H1 (cell line): ENCODE measurements at regions not wholly inside any gene's neighbourhood (a gene's known extent, or its start where the extent isn't known, plus 50 kb on each side); places are given as distances from the start of the nearest gene placed in this dataset.

Experiments used
- CTCF ChIA-PET: fragments of 300-600 bp; sonication (Branson Sonifier 250); formaldehyde crosslinking; loops from one replicate; lab custom pipeline; 2021; ENCODE audit not compliant: partially characterized antibody; lab: Charles Lee
- POLR2A ChIA-PET: fragments of 300-600 bp; sonication (Branson Sonifier 250); formaldehyde crosslinking; loops from one replicate; lab custom pipeline; 2021; ENCODE audit warnings: inconsistent platforms; ENCODE audit not compliant: partially characterized antibody; lab: Charles Lee
- DNase-seq, 2 experiments: peaks; one replicate each; pipeline versions ENCODE4 v3.0.0 to v3.0.0-alpha.2; 2010 to 2022; ENCODE audit warnings: low spot score in 2 of 2, low read depth in 1 of 2, mixed read lengths in 1 of 2
- FAIRE-seq: peaks from 2 replicates; lab custom pipeline; 2011; peaks lifted over from hg19 to GRCh38; lab: Jason Lieb, UNC
- H2AFZ ChIP-seq: 2 replicates; pipeline ENCODE4 v1.8.1; 2012; ENCODE audit warnings: low read length, inconsistent platforms
- H2AK5ac ChIP-seq: 2 replicates; pipeline ENCODE4 v1.6.1; 2013; ENCODE audit warnings: low read depth, low read length
- H2BK120ac ChIP-seq: replicated peaks from 2 replicates; pipeline ENCODE3; 2013; ENCODE audit warnings: low read depth, low read length, inconsistent platforms
- H2BK12ac ChIP-seq: 2 replicates; pipeline ENCODE4 v1.6.1; 2013; ENCODE audit warnings: low read depth, low read length
- H2BK15ac ChIP-seq: 2 replicates; pipeline ENCODE4 v1.6.1; 2013; ENCODE audit warnings: low read length
- H2BK20ac ChIP-seq: 2 replicates; pipeline ENCODE4 v1.6.1; 2013; ENCODE audit warnings: low read length
- H2BK5ac ChIP-seq: 2 replicates; pipeline ENCODE4 v1.6.1; 2013; ENCODE audit warnings: low read depth, low read length
- H3K14ac ChIP-seq: 2 replicates; pipeline ENCODE4 v1.6.1; 2013; ENCODE audit warnings: inconsistent platforms; ENCODE audit not compliant: insufficient read length
- H3K18ac ChIP-seq: 2 replicates; pipeline ENCODE4 v1.6.1; 2013; ENCODE audit warnings: low read length; ENCODE audit errors: extremely low read depth
- H3K23ac ChIP-seq: 2 replicates; pipeline ENCODE4 v1.6.1; 2013; ENCODE audit warnings: inconsistent platforms; ENCODE audit not compliant: insufficient read length
- H3K23me2 ChIP-seq: 2 replicates; pipeline ENCODE4 v1.6.1; 2013; ENCODE audit warnings: low read depth, low read length
- H3K27ac ChIP-seq: 2 replicates; pipeline ENCODE4 v1.6.1; 2011; ENCODE audit warnings: low read depth, low read length, inconsistent platforms
- H3K27me3 ChIP-seq, 4 experiments: replicated peaks in 1 of 4; 1 replicate in 1 of 4; 2 replicates in 3 of 4; pipeline versions ENCODE4 v1.6.1 to v1.8.1; 2011 to 2013; ENCODE audit warnings: low read length in 3 of 4, mild to moderate bottlenecking in 3 of 4, inconsistent platforms in 2 of 4, mixed read lengths in 2 of 4, moderate library complexity in 1 of 4; ENCODE audit not compliant: control insufficient read depth in 3 of 4, insufficient read depth in 3 of 4; ENCODE audit errors: extremely low read depth in 1 of 4
- H3K36me3 ChIP-seq, 4 experiments: 2 replicates each; pipeline versions ENCODE4 v1.6.1 to v1.8.1; 2011 to 2013; ENCODE audit warnings: mild to moderate bottlenecking in 4 of 4, low read length in 3 of 4, moderate library complexity in 2 of 4, control low read depth in 1 of 4, inconsistent platforms in 1 of 4; ENCODE audit not compliant: insufficient read depth in 4 of 4, control insufficient read depth in 2 of 4
- H3K4ac ChIP-seq: replicated peaks from 2 replicates; pipeline ENCODE3; 2013; ENCODE audit warnings: low read length, low read depth, mixed read lengths, inconsistent platforms; ENCODE audit not compliant: insufficient read length
- H3K4me1 ChIP-seq, 4 experiments: replicated peaks in 1 of 4; 1 replicate in 1 of 4; 2 replicates in 3 of 4; pipeline versions ENCODE4 v1.6.1 to v1.8.1; 2011 to 2013; ENCODE audit warnings: low read length in 3 of 4, inconsistent platforms in 2 of 4, mixed read lengths in 1 of 4; ENCODE audit not compliant: insufficient read depth in 4 of 4, control insufficient read depth in 3 of 4
- H3K4me2 ChIP-seq, 2 experiments: 2 replicates each; pipeline versions ENCODE4 v1.6.1 to v1.8.1; 2011 to 2013; ENCODE audit warnings: low read depth in 2 of 2, low read length in 2 of 2, control low read depth in 1 of 2, inconsistent platforms in 1 of 2, mild to moderate bottlenecking in 1 of 2; ENCODE audit not compliant: insufficient read depth in 1 of 2
- H3K4me3 ChIP-seq, 4 experiments: fragments of 200-600, 300-600 bp in 1 of 4; sonication (generic), shearing (Covaris generic), sonication (Bioruptor Twin) in 1 of 4; 2 replicates each; pipeline versions ENCODE4 v1.5.1 to v1.8.1; 2011 to 2016; ENCODE audit warnings: low read length in 4 of 4, low read depth in 3 of 4, control low read depth in 2 of 4, inconsistent platforms in 2 of 4, mild to moderate bottlenecking in 2 of 4, mixed read lengths in 1 of 4, moderate library complexity in 1 of 4; ENCODE audit not compliant: insufficient read depth in 2 of 4; ENCODE audit errors: extremely low read depth in 1 of 4
- H3K56ac ChIP-seq: replicated peaks from 2 replicates; pipeline ENCODE3; 2013; ENCODE audit warnings: low read depth, mild to moderate bottlenecking, mixed read lengths, low read length, inconsistent platforms; ENCODE audit not compliant: insufficient read length
- H3K79me1 ChIP-seq: 2 replicates; pipeline ENCODE4 v1.6.1; 2013; ENCODE audit warnings: low read depth, low read length, control low read depth
- H3K79me2 ChIP-seq, 2 experiments: 2 replicates each; pipeline versions ENCODE4 v1.6.1 to v1.8.1; 2012 to 2013; ENCODE audit warnings: low read length in 2 of 2, mild to moderate bottlenecking in 2 of 2, inconsistent platforms in 1 of 2; ENCODE audit not compliant: insufficient read depth in 2 of 2, control insufficient read depth in 1 of 2
- H3K9ac ChIP-seq, 4 experiments: replicated peaks in 1 of 4; 1 replicate in 1 of 4; 2 replicates in 3 of 4; pipeline versions ENCODE4 v1.6.1 to v1.8.1; 2011 to 2013; ENCODE audit warnings: low read depth in 3 of 4, low read length in 3 of 4, control low read depth in 2 of 4, mild to moderate bottlenecking in 2 of 4, moderate library complexity in 2 of 4, inconsistent platforms in 1 of 4; ENCODE audit errors: extremely low read depth in 1 of 4
- H3K9me3 ChIP-seq, 2 experiments: 2 replicates each; pipeline versions ENCODE4 v1.6.1 to v1.8.1; 2012 to 2013; ENCODE audit warnings: mild to moderate bottlenecking in 2 of 2, moderate library complexity in 2 of 2, control low read depth in 1 of 2, inconsistent platforms in 1 of 2, low read depth in 1 of 2, low read length in 1 of 2, mixed read lengths in 1 of 2; ENCODE audit not compliant: insufficient read depth in 2 of 2
- H4K20me1 ChIP-seq, 2 experiments: replicated peaks in 1 of 2; 2 replicates each; pipeline versions ENCODE3 to v1.8.1; 2011 to 2013; ENCODE audit warnings: inconsistent platforms in 2 of 2, low read length in 2 of 2, mild to moderate bottlenecking in 1 of 2; ENCODE audit not compliant: insufficient read depth in 2 of 2, control insufficient read depth in 1 of 2
- H4K5ac ChIP-seq: 2 replicates; pipeline ENCODE4 v1.6.1; 2013; ENCODE audit warnings: low read length, low read depth, mixed read lengths, inconsistent platforms; ENCODE audit not compliant: insufficient read length
- H4K8ac ChIP-seq: 2 replicates; pipeline ENCODE4 v1.8.0; 2013; ENCODE audit warnings: mild to moderate bottlenecking, moderate library complexity, low read length, inconsistent platforms; ENCODE audit not compliant: insufficient read depth; ENCODE audit errors: extremely low read depth
- H4K91ac ChIP-seq: replicated peaks from 2 replicates; pipeline ENCODE3; 2013; ENCODE audit warnings: low read length, mixed read lengths, inconsistent platforms; ENCODE audit not compliant: insufficient read length
- CHD7 ChIP-seq: fragments of 300-600 bp; sonication (generic); IDR thresholded peaks from 2 replicates; pipeline ENCODE4 v1.7.1; 2012; ENCODE audit warnings: low read length, moderate library complexity, mild to moderate bottlenecking, inconsistent platforms; ENCODE audit not compliant: insufficient replicate concordance
- WGBS, 2 experiments: shearing (Covaris generic) in 1 of 2; methylation state at CpG; one replicate each; pipeline versions ENCODE4 v1.1.6 to v1.1.7; 2013 to 2015; ENCODE audit warnings: low lambda C conversion rate in 2 of 2, mixed read lengths in 2 of 2, inconsistent platforms in 1 of 2, low coverage in 1 of 2, missing lambda C conversion rate in 1 of 2; ENCODE audit not compliant: insufficient replicate concordance in 2 of 2, insufficient coverage in 1 of 2, insufficient read length in 1 of 2; ENCODE audit errors: extremely low coverage in 1 of 2, missing lambda C conversion rate in 1 of 2; 5-methylcytosine and 5-hydroxymethylcytosine counted together

- no peak overlapping the region for H2AK5ac ChIP-seq
- CTCF ChIA-PET = no interaction called here
- no peak for TF ChIP-seq CHD7
Measured at GRCh38 chr6:7479801-7480266, 61.6 kb upstream of the DSP start.

More at GRCh38 chr6:7479801-7480266, 61.6 kb upstream of the DSP start:
- H3K79me1 ChIP-seq = no peaks in the 10 kb centered on the region
- H3K23ac ChIP-seq = no peak overlapping the region
- H4K5ac ChIP-seq = no peak overlapping the region
- H3K9ac ChIP-seq = no peak overlapping the region
- H2BK15ac ChIP-seq = no peak overlapping the region
- FAIRE-seq = no peak
- POLR2A ChIA-PET = no interaction called here
- no peak overlapping the region for H3K14ac ChIP-seq
- no peak overlapping the region for H3K4ac ChIP-seq
- no peak overlapping the region for H2BK12ac ChIP-seq
- no peak overlapping the region for H3K4me2 ChIP-seq
- no peaks in the 10 kb centered on the region for H3K4me1 ChIP-seq
- no peaks in the 10 kb centered on the region for H4K20me1 ChIP-seq
- H3K27me3 ChIP-seq = no peaks in the 10 kb centered on the region
- H3K79me2 ChIP-seq = no peaks in the 10 kb centered on the region
- no peak overlapping the region for H3K56ac ChIP-seq
- no peaks in the 10 kb centered on the region for H3K23me2 ChIP-seq
- H2AFZ ChIP-seq = peak overlapping the region; percentile 80
- no peak overlapping the region for H2BK20ac ChIP-seq
- no peak overlapping the region for H4K8ac ChIP-seq
- H4K91ac ChIP-seq = no peak overlapping the region
- H3K18ac ChIP-seq = no peak overlapping the region
- H3K36me3 ChIP-seq = no peaks in the 10 kb centered on the region
- DNase-seq = no peak
- no peaks in the 10 kb centered on the region for H3K9me3 ChIP-seq
- WGBS, 2 experiments = 90% methylated on average over 8 of the region's 12 CpGs; no CpG with 5 or more reads in 1 of the 2 experiments
- H2BK5ac ChIP-seq = no peak overlapping the region
- no peak overlapping the region for H3K4me3 ChIP-seq
- H2BK120ac ChIP-seq = no peak overlapping the region
- H3K27ac ChIP-seq = no peak overlapping the region
